ENCODE measurements at regions not wholly inside any gene's neighbourhood (a gene's known extent, or its start where the extent isn't known, plus 50 kb on each side); places are given as distances from the start of the nearest gene placed in this dataset.

- no peaks in the 10 kb centered on the region for H3K79me2 ChIP-seq (ENCODE audit: insufficient read depth, low read depth)
- H3K9ac ChIP-seq = no peak overlapping the region
Measured at GRCh38 chr2:120898961-120899750, 163.5 kb downstream of the GLI2 start.

GRCh38 chr2:120899771-120900170, 164.1 kb downstream of the GLI2 start:
- Histone ChIP-seq H3K4me3 (IDR thresholded peaks at IDR 0.05; ENCODE audit: insufficient read depth, low read depth, low read length) (no peak overlapping the region), H3K79me2 (ENCODE audit: insufficient read depth, low read depth) (no peaks in the 10 kb centered on the region), H4K20me1 (ENCODE audit: insufficient read depth) (no peaks in the 10 kb centered on the region), H3K9ac (no peak overlapping the region), H3K4me1 (ENCODE audit: low read depth, poor library complexity, severe bottlenecking) (no peaks in the 10 kb centered on the region), H3K27me3 (ENCODE audit: insufficient read depth, low read depth) (no peaks in the 10 kb centered on the region), H3K4me2 (no peak overlapping the region), H3K27ac (no peak overlapping the region), H2AFZ (ENCODE audit: low read depth) (no peak overlapping the region), H3K36me3 (ENCODE audit: insufficient read depth) (no peaks in the 10 kb centered on the region)
- no peak for TF ChIP-seq CTCF (conservative IDR thresholded peaks at IDR 0.05; ENCODE audit: low read depth, low read length)

More at GRCh38 chr2:120898961-120899750, 163.5 kb downstream of the GLI2 start:
- no peaks in the 10 kb centered on the region for H3K36me3 ChIP-seq (ENCODE audit: insufficient read depth)
- no peak overlapping the region for H3K4me3 ChIP-seq (IDR thresholded peaks at IDR 0.05; ENCODE audit: insufficient read depth, low read depth, low read length)
- no peak for TF ChIP-seq CTCF (conservative IDR thresholded peaks at IDR 0.05; ENCODE audit: low read depth, low read length)
- H4K20me1 ChIP-seq (ENCODE audit: insufficient read depth) = no peaks in the 10 kb centered on the region
- H3K27ac ChIP-seq = no peak overlapping the region
- H3K4me1 ChIP-seq (ENCODE audit: low read depth, poor library complexity, severe bottlenecking) = no peaks in the 10 kb centered on the region
- no peaks in the 10 kb centered on the region for H3K27me3 ChIP-seq (ENCODE audit: insufficient read depth, low read depth)
- no peak overlapping the region for H2AFZ ChIP-seq (ENCODE audit: low read depth)
- no peak overlapping the region for H3K4me2 ChIP-seq

DNA sequence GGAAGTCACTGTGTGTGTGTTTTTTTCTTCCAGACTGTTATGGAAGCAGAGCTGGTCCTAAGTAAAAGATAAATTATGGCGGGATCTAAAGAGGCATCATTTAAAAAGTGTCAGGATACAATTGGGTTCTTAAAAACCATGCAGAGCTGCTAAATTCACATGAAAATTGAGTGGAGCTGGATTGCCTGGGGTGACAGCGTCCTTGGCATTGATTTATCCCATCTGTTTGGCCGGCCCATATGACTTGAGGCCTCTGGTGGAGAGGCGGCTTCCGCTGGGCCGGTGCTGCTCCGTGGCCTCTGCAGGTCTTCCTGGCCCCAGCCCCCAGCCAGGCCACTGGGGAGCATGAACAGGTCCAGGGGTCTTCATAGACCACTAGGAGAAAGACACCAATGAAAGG, 165.5 kb downstream of the GLI2 start:
- H3K4me1 ChIP-seq (ENCODE audit: low read depth, poor library complexity, severe bottlenecking) = no peaks in the 10 kb centered on the region
- H3K79me2 ChIP-seq (ENCODE audit: insufficient read depth, low read depth) = no peaks in the 10 kb centered on the region
- H3K27ac ChIP-seq = no peak overlapping the region
- no peaks in the 10 kb centered on the region for H3K27me3 ChIP-seq (ENCODE audit: insufficient read depth, low read depth)
- no peak overlapping the region for H3K4me2 ChIP-seq
- TF ChIP-seq CTCF (conservative IDR thresholded peaks at IDR 0.05; ENCODE audit: low read depth, low read length) = no peak
- H3K9ac ChIP-seq = no peak overlapping the region
- H3K36me3 ChIP-seq (ENCODE audit: insufficient read depth) = no peaks in the 10 kb centered on the region
- no peak overlapping the region for H3K4me3 ChIP-seq (IDR thresholded peaks at IDR 0.05; ENCODE audit: insufficient read depth, low read depth, low read length)
- no peak overlapping the region for H2AFZ ChIP-seq (ENCODE audit: low read depth)
- no peaks in the 10 kb centered on the region for H4K20me1 ChIP-seq (ENCODE audit: insufficient read depth)

DNA sequence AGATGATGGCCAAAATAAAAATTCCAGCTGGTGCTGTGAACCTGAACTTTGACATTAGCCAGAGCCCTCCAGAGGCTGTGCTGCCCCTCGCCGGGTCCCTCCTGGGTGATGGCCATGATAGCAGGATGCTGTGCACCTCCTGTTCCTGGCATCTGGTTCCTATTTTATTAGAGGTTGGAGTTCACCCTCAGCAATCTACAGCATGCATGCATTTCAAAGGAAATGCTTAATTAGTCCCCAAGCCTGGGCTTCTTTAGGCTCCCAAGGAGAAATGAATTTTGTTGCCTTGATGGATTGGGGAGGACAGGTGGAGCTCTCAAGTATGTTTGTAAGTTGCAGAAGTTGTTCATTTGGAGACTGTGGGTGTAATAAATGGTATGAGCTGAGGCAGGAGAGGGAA, 166.9 kb downstream of the GLI2 start:
- no peak overlapping the region for H3K27ac ChIP-seq
- H4K20me1 ChIP-seq (ENCODE audit: insufficient read depth) = no peaks in the 10 kb centered on the region
- no peak overlapping the region for H3K4me2 ChIP-seq
- H2AFZ ChIP-seq (ENCODE audit: low read depth) = no peak overlapping the region
- TF ChIP-seq CTCF (conservative IDR thresholded peaks at IDR 0.05; ENCODE audit: low read depth, low read length) = no peak
- H3K36me3 ChIP-seq (ENCODE audit: insufficient read depth) = no peaks in the 10 kb centered on the region
- no peaks in the 10 kb centered on the region for H3K79me2 ChIP-seq (ENCODE audit: insufficient read depth, low read depth)
- H3K4me1 ChIP-seq (ENCODE audit: low read depth, poor library complexity, severe bottlenecking) = no peaks in the 10 kb centered on the region
- no peaks in the 10 kb centered on the region for H3K27me3 ChIP-seq (ENCODE audit: insufficient read depth, low read depth)
- no peak overlapping the region for H3K9ac ChIP-seq
- no peak overlapping the region for H3K4me3 ChIP-seq (IDR thresholded peaks at IDR 0.05; ENCODE audit: insufficient read depth, low read depth, low read length)

Data from KMS-11 (cell line).